ENCODE measurements at regions not wholly inside any gene's neighbourhood (a gene's known extent, or its start where the extent isn't known, plus 50 kb on each side); places are given as distances from the start of the nearest gene placed in this dataset.
"Not testable (repeated sequence)": the region's sequence is repeated elsewhere in the genome, so short reads cannot be mapped to it uniquely, and the experiment has no call there.

- no peak for DNase-seq
Measured at GRCh38 chr3:166005126-166005525, 167.9 kb upstream of the BCHE start.

- no peak for DNase-seq
Measured at GRCh38 chr3:165994293-165994692, 157.1 kb upstream of the BCHE start.

- DNase-seq: no peak
Measured at GRCh38 chr3:165984589-165984988, 147.4 kb upstream of the BCHE start.

GRCh38 chr3:165983284-165983683, 146.1 kb upstream of the BCHE start:
- DNase-seq: no peak

- DNase-seq: no peak
Measured at GRCh38 chr3:165981318-165981717, 144.1 kb upstream of the BCHE start.

GRCh38 chr3:165960825-165961224, 123.6 kb upstream of the BCHE start:
- DNase-seq: not testable (repeated sequence)

GRCh38 chr3:165954171-165954570, 116.9 kb upstream of the BCHE start:
- DNase-seq: no peak

GRCh38 chr3:165946360-165946759, 109.1 kb upstream of the BCHE start:
- DNase-seq: no peak

GRCh38 chr3:165938986-165939540, 101.8 kb upstream of the BCHE start:
- no peak for DNase-seq

GRCh38 chr3:165936081-165936480, 98.9 kb upstream of the BCHE start:
- DNase-seq: not testable (repeated sequence)

- DNase-seq: not testable (repeated sequence)
Measured at GRCh38 chr3:165924301-165924791, 87.1 kb upstream of the BCHE start.

- no peak for DNase-seq
Measured at GRCh38 chr3:165920984-165921383, 83.8 kb upstream of the BCHE start.

GRCh38 chr3:165919284-165919683, 82.1 kb upstream of the BCHE start:
- DNase-seq: no peak

- DNase-seq: no peak
Measured at GRCh38 chr3:165918657-165918979, 81.4 kb upstream of the BCHE start.

- DNase-seq: not testable (repeated sequence)
Measured at GRCh38 chr3:165917938-165918656, 80.9 kb upstream of the BCHE start.

GRCh38 chr3:165915104-165915503, 77.9 kb upstream of the BCHE start:
- DNase-seq: not testable (repeated sequence)

GRCh38 chr3:165903885-165904630, 66.8 kb upstream of the BCHE start:
- DNase-seq: no peak

GRCh38 chr3:165899066-165899465, 61.8 kb upstream of the BCHE start:
- DNase-seq: no peak

- no peak for DNase-seq
Measured at GRCh38 chr3:165897137-165897536, 59.9 kb upstream of the BCHE start.

GRCh38 chr3:165895919-165896318, 58.7 kb upstream of the BCHE start:
- peak; percentile 46 to 51 for DNase-seq

GRCh38 chr3:165892565-165892964, 55.3 kb upstream of the BCHE start:
- no peak for DNase-seq

Data from NCI-H2081 (cell line).